NB4 (cell line): ENCODE measurements at regions not wholly inside any gene's neighbourhood (a gene's known extent, or its start where the extent isn't known, plus 50 kb on each side); places are given as distances from the start of the nearest gene placed in this dataset.

Source experiments
- CTCF ChIP-seq: IDR thresholded peaks from one replicate; pipeline ENCODE4 v1.5.1; 2012; ENCODE audit warnings: low read depth, low read length
- POLR2A ChIP-seq: IDR thresholded peaks from 2 replicates; pipeline ENCODE4 v1.6.1; 2011; ENCODE audit warnings: mild to moderate bottlenecking; ENCODE audit not compliant: insufficient read length; ENCODE audit errors: extremely low read depth

GRCh38 chr4:18278244-18278643, 256.7 kb upstream of the LCORL start:
- TF ChIP-seq CTCF (no peak), POLR2A (no peak)
